ENCODE measurements at regions not wholly inside any gene's neighbourhood (a gene's known extent, or its start where the extent isn't known, plus 50 kb on each side); places are given as distances from the start of the nearest gene placed in this dataset.

DNA sequence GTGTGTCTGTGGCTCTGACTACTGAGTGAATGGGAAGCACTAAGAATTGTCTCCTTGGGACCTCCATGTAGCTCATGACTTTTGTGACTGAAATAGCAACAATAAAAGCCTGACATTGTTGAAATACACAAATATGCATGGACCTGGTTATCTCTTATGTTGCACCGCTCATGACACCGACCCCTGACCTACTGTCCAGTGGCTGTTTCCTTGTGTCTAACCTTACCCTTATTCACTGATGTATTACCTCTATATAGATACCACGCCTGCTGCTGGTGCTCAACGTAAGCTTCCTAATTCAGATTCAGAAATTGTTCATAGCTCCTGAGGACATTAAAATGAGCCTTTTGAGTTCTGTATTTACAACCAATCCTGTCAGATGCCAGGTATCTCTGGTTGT, 243.4 kb upstream of the SEMA3C start:
- TF ChIP-seq POLR2A (IDR thresholded peaks at IDR 0.05; ENCODE audit: low read depth), result no peak
- TF ChIP-seq, protein P1, sequence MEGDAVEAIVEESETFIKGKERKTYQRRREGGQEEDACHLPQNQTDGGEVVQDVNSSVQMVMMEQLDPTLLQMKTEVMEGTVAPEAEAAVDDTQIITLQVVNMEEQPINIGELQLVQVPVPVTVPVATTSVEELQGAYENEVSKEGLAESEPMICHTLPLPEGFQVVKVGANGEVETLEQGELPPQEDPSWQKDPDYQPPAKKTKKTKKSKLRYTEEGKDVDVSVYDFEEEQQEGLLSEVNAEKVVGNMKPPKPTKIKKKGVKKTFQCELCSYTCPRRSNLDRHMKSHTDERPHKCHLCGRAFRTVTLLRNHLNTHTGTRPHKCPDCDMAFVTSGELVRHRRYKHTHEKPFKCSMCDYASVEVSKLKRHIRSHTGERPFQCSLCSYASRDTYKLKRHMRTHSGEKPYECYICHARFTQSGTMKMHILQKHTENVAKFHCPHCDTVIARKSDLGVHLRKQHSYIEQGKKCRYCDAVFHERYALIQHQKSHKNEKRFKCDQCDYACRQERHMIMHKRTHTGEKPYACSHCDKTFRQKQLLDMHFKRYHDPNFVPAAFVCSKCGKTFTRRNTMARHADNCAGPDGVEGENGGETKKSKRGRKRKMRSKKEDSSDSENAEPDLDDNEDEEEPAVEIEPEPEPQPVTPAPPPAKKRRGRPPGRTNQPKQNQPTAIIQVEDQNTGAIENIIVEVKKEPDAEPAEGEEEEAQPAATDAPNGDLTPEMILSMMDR (IDR thresholded peaks at IDR 0.05), result no peak

All from esophagus muscularis mucosa (tissue), 3 donors.